ENCODE measurements at regions not wholly inside any gene's neighbourhood (a gene's known extent, or its start where the extent isn't known, plus 50 kb on each side); places are given as distances from the start of the nearest gene placed in this dataset.
"Not testable (repeated sequence)": the region's sequence is repeated elsewhere in the genome, so short reads cannot be mapped to it uniquely, and the experiment has no call there.

DNA sequence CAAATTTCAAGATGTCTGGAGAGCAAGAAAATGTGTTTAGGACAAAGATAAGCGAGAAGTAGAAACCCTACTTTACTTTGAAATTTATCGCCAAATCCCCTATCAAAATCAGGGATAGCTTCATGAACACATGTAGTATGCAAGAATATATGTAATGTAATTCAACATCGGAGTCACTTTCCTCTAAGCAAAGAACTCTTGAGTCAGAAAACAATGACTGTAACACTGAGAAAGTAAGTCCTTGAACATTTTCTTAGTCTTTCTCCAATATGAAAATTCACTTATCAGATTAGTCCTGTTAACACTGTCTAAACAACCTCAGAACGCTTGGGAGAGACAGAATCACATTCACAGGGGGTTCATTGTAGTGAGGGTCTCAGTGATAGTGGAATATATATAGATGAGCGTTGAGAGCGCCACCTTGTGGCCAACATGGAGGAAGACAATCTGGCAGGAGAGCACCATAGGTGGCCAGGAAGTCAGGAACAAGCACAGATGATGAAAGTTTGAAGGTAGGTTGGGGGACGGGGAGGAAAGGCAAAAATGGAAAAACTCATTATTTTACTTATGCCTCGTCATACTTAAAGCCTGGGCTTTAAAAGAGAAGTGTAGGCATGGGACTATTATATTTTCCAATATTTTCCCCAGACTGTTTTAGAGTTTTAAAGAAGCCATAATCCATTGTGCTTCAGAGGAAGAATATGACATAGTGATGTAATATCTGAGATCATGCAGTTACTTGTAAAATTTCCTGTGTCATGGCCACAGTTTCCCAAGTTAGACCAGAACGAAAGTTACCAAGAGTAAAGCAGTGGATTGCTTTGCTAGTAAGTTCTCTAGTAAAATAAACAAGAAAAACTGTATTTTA is 115.5 kb upstream of the GNAI1 start:
- peak; percentile 7 for DNase-seq (ENCODE audit: low read depth)

DNA sequence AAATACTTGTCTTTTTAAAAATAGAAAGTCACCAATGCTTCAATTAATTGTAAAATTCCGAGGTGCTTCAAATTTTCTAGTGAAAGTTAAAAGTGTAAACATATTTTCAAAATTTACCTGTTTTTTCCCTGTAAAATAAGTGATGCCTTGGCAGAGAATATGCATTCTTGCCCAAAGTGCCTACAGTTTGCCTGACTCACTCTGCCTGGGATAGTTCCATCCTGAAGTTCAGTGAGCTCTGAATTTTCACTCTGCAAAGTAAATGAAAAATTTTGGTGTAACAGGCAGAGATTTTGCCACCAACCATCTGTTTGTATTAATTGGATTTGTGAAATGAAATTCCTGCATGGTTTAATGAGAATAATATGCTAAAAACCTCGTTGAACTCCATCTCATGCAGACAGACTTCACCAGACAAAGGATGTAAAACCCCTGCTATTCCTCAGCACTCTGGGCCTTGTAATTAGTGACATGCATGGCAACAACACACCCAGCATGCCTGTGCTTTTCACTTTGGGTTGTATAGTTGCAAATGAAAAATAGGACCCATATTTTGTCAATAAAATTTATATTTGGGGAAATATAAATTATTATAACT is 117.4 kb upstream of the GNAI1 start:
- no peak for DNase-seq (ENCODE audit: low read depth)

DNA sequence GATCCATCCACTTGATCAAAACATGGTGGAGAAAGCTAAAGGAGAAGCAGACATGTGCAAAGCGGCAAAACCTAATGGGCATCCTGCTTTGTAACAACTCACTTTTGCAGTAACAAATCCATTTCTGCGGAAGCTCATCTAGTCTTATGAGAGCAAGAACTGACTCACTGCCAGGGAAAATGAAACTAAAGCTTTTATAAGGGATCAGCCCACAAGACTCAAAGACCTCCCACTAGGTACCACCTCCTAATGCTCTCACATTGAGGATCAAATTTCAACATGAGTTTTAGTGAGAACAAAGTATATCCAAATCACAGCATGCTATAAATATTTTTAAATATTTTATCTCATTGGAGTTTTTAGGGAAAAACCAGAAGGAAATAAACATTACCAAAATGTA is 120.1 kb upstream of the GNAI1 start:
- DNase-seq (ENCODE audit: low read depth) = no peak

DNA sequence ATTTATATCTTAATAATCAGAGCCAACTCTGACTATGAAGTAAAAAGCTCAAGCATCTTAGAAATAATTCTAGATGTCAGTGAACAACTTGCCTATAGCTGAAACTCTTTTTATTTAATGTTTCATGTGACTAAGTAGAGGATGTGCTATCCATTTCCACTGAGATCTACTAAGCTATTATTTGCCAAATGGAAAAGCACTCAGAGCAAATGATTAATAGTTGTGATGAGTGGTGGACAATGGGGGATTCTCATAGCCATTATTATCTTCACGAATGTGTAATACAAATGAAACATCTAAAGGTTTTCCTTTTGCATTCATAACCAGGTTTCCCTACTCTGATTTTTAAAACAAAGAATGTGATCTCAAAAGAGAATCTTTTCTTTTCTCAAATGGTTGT is 126.6 kb upstream of the GNAI1 start:
- no peak for DNase-seq (ENCODE audit: low read depth)

DNA sequence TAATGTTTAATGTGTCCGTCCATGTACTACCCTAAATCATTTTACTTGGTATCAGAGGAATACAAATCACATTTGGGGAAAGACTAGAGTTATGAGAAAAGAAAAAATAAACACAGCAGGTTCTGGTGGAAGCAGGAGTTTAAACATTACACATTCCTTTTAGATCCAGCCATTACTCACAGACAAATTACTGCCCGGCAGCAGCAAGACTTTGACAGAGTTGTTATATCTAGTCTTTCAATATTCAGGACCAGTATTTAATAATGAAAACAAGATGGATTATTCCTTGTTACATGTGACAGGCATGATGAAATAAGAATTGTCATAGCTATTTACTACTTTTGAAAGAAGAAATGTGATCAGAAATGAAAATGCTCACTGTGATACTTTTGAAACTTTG is 131.8 kb upstream of the GNAI1 start:
- no peak for DNase-seq (ENCODE audit: low read depth)

DNA sequence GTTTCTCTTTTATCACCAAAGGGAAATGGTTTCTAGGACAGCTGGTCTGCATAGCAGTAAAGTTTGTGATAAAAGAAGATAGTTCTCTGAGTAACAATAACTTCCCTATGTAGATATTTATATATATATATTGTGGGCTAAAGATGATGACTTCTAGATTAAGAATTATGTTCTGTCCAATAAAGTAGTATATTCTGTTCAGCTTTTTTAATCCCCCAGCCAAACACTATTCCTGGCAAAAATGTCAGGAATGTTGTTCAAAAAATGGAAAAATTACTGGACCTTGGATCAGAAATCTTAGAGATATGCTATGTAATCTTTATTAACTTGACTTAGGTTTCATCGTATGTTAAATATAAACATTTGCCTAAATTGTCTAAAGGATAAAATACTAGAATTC is 136.3 kb upstream of the GNAI1 start:
- DNase-seq (ENCODE audit: low read depth) = no peak

DNA sequence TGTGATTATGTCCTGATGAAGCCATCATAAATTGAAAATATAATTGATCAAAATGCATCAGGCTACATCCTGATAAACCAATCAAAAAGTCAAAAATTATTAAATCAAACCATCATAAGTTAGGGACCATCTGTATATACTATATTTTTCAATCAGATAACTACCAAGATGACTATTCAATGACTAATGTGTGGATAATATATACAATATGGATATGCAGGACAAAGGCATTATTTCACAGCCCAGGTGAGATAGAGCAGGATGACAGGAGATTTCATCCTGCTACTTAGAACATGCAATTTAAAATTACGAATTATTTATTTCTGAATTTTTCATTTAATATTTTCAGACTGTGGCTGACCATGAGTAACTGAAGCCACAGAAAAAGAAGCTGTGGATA is 137.3 kb upstream of the GNAI1 start:
- DNase-seq (ENCODE audit: low read depth) = no peak

DNA sequence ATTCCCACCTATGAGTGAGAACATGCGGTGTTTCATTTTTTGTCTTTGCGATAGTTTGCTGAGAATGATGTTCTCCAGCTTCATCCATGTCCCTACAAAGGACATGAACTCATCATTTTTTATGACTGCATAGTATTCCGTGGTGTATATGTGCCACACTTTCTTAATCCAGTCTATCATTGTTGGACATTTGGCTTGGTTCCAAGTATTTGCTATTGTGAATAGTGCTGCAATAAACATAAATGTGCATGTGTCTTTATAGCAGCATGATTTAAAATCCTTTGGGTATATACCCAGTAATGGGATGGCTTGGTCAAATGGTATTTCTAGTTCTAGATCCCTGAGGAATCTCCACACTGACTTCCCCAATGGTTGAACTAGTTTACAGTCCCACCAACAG is 138.9 kb upstream of the GNAI1 start:
- DNase-seq (ENCODE audit: low read depth) = not testable (repeated sequence)

DNA sequence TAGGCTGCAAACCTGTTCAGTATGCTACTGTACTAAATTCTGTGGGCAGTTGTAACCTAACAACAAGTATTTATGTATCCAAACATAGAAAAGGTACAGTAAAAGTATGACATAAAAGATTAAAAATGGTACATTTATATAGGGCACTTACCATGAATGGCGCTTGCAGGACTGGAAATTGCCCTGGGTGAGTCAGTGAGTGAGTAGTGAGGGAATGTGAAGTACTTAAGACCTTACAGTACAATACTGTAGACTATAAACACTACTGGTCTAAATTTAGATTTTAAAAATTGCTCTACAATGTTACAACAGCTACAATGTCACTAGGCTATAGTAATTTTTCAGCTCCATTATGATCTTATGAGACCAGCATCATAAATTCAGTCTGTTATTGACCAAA is 146.0 kb upstream of the GNAI1 start:
- no peak for DNase-seq (ENCODE audit: low read depth)

DNA sequence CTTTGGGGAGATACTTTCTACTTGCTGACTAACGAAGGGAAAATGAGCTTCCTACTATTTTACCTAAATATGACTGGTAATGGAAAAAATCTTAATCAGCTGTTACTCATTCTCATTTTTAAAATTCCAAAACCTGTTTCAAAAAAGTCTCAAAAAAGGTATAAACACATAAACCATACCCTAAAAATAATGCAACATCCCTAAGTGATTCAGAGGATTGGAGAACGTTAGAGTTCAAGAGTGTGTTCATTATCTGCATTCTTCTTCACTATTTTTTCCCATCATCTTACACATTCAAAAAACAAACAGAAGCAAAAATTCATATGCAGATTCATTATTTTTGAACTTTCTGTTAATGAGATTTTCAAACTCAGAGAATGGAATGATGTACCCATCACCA is 150.4 kb upstream of the GNAI1 start:
- DNase-seq (ENCODE audit: low read depth) = no peak

DNA sequence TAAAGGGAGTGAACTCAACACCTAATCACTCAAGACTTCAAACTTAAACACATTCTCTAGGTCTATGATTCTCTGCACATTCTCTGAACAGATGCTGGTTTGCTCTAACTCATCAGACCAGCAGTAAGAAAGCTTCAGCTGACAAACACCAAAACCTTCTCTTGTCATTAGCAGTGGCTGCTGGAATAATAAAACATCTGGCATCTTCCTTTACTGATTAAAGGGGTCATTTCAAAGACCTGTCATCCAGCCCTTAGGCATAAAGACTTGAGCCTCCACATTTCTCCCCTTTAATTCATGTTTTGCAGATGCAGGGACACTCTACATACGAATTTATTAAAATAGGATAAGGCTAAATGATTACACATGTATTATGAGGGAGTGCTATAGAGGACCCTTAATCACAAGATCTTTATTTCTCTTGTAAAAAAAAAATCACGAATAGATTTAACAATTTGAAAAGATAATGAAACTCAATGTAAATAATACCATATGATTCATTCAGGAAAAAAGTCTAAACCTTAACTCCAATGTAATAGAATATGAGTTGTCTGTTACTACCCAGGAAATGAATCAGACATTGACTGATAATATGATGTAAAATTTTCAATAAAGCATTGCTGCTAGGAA is 152.4 kb upstream of the GNAI1 start:
- DNase-seq (ENCODE audit: low read depth) = no peak

DNA sequence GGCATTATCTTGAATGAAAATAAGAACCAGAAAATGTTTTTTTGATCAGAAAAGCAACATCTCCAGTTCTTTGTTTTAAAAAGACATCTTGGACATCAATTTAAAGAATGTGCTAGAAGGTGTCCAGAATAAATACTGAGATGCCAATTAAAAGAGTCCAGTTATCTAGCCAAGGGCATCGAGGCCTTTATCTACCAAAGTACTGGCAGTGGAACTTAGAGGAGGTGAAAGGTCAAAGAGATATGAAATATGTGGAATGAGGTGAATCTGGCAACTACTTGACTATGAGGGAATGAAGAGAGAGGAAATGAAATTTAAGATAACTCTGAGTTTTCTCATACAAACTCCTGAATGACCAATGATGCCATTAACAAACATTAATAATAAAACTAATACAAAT is 154.3 kb upstream of the GNAI1 start:
- DNase-seq (ENCODE audit: low read depth) = no peak

DNA sequence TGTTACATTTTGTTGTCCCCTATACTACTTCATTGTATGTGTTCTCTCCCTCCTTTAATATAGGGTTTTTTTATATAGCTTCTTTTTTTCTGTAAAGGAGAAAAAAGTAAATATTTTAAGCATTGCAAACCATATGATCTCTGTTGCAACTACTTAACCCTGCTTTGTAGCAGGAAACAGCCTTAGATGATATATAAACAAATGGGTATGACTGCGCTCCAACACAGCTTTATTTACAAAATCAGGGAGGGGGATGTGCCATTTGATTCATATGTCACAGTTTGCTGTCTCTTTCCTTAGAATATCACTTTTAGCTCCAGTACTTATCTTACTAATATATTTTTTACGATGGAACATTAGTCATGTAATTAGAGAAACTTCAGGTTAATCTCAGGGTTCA is 155.2 kb upstream of the GNAI1 start:
- no peak for DNase-seq (ENCODE audit: low read depth)

DNA sequence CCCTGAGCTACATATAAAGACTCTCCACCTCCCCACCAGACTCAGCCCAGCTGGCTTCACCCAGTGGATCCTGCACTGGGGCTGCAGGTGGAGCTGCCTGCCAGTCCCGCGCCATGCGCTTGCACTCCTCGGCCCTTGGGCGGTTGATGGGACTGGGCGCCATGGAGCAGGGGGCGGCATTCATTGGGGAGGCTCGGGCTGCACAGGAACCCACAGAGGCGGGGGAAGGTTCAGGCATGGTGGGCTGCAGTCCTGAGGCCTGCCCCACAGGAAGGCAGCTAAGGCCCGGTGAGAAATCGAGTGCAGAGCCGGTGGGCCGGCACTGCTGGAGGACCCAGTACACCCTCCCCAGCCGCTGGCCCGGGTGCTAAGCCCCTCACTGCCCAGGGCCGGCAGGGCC is 157.2 kb upstream of the GNAI1 start:
- no peak for DNase-seq (ENCODE audit: low read depth)

DNA sequence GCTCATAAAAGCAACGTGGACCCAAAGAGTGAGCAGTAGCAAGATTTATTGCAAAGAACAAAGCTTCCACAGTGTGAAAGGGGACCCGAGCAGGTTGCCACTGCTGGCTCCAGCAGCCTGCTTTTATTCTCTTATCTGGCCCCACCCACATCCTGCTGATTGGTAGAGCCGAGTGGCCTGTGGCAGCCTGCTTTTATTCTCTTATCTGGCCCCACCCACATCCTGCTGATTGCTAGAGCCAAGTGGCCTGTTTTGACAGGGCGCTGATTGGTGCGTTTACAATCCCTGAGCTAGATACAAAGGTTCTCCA is 158.0 kb upstream of the GNAI1 start:
- DNase-seq (ENCODE audit: low read depth) = not testable (repeated sequence)

DNA sequence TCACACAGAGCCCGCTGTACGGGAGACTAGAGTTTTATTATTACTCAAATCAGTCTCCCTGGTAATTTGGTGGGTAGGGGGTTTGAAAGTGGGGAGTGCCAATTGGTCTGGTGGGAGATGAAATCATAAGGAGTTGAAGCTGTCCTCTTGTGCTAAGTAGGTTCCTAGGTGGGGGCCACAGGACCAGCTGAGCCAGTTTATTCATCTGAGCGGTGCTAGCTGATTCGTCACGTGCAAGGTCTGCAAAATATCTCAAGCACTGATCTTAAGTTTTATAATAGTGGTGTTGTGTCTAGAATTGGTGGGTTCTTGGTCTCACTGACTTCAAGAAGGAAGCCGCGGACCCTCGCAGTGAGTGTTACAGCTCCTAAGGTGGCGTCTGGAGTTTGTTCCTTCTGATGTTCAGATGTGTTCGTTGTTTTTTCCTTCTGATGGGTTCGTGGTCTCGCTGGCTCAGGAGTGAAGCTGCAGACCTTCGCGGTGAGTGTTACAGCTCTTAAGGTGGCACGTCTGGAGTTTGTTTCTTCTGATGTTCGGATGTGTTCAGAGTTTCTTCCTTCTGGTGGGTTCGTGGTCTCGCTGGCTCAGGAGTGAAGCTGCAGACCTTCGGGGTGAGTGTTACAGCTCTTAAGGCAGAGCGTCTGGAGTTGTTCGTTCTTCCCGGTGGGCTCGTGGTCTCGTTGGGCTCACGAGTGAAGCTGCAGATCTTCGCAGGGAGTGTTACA is 158.5 kb upstream of the GNAI1 start:
- DNase-seq (ENCODE audit: low read depth) = not testable (repeated sequence)

DNA sequence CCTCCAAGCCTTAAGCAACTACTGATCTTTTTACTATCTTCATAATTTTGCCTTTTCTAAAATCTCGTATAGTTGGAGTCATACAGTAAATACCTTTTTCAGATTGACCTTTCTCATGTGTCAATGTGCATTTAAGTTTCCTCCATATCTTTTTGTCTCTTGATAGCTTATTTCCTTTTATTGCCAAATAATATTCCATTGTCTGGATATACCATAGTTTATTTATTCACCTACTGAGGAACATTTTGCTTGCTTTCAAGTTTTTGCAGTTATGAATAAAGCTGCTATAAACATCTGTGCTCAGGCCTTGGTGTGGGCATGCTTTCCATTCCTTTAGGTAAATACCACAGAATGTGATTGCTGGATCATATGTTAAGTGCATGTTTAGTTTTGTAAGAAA is 161.2 kb upstream of the GNAI1 start:
- DNase-seq (ENCODE audit: low read depth) = no peak

DNA sequence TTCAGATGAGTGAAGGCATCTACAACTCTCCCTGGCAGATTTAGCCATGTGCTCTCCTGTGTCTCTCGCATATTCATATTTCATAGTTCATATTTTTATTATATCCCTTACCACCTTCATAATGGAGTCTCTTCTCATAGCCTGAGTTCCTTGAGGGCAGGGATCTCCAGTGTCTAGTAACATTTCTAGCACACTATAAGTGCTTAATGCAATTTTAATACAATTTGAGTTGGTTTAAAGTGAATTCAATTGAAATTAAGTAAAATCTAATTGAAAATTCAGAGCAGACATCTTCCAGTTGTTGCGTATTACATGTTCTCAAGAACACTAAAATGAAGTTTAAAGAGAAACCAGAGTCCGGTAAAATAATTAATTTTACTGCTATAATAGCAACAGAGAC is 163.6 kb upstream of the GNAI1 start:
- no peak for DNase-seq (ENCODE audit: low read depth)

DNA sequence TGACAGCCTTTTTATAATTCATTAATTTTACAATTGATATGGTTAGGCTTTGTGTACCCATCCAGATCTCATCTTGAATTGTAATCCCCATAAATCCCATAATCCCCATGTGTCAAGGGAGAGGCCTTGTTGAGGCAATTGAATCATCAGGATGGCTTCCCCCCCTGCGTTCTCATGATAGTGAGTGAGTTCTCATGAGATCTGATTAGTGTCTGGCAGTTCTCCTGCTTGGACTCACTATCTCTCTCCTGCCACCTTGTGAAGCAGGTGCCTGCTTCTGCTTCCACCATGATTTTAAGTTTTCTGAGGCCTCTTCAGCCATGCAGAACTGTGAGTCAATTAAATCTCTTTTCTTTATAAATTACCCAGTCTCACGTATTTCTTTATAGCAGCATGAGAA is 165.7 kb upstream of the GNAI1 start:
- DNase-seq (ENCODE audit: low read depth) = no peak

DNA sequence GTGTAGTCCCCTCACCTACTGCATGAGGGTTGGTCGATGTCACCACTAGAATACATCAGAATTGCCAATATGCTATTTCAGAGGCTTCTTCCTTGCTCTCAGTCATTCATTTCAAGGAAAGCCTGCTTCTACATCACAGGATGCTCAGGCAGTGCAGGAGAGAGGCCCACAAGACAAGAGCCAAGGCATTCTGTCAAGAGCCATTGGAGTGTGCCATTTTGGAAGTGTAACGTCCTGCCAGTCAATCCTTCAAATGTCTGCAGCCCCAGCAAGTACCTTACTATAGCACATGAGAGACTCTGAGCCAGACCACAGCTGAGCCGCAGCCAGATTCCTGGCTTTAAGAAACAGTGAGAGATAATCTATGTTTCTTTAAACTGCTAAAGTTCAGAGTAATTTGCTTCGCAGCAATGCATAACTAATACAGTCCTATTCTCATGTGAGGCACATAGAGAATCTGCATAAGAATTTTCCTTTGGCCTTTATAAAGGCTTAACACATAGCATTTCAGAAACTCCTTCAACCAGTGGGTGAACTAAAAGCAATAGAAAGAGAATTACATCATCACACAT is 166.5 kb upstream of the GNAI1 start:
- no peak for DNase-seq (ENCODE audit: low read depth)

DNA sequence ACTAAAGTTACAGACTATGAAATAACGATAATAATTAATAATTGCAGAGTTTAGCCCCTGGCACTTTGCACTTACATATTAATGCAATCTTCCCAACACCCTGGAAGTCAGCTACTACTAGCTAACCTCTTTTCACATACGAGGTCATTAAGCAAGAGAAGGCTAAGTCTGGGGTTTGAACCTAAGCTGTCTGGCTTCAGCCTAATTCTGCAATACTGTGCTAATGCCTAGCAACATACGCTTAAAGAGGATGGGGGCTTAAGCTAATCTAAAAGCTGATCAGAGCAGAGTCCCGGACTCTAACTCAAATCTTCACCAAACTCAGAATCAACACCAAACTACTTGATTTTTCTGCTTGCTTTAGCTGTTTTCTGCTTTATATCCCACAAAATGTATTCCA is 168.7 kb upstream of the GNAI1 start:
- DNase-seq (ENCODE audit: low read depth) = no peak

DNA sequence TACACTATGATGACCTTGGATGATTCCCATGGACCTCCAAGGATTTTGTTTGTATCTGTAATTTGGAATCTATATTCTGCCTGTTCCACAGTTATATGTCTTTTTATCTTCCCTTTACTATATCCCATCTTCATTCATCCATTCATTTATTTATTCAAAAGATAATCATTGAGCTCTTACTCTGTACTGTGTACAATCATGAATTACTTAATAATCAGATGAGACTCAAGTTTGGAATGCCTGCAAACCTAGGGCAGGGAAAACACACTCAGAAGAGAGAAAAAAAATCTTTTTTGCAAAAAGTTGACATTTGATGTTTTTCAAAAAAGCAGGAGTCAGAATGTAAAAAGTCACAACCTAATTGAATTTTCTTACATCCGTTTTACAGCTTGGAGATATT is 170.2 kb upstream of the GNAI1 start:
- DNase-seq (ENCODE audit: low read depth) = no peak

DNA sequence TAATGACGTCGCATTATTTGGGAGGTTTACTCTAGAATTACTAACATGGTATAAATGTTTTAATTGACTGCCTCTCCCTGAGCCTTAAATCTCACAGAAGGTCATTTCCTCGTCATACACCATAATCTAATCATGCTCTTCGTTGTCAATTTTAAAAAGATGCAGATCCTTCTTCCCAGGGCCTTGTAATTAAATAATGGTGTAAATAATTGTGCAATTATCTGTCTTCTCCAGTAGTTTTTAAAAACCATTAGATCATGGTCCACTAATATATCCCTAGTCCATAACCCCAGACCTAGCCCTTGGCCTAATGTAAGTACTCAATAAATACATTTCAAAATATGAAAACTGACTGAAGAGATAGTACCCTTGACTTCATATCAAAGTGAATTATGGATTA is 181.5 kb upstream of the GNAI1 start:
- DNase-seq (ENCODE audit: low read depth) = no peak
